D721Med (cell line): ENCODE measurements at regions not wholly inside any gene's neighbourhood (a gene's known extent, or its start where the extent isn't known, plus 50 kb on each side); places are given as distances from the start of the nearest gene placed in this dataset.

Experiments
- DNase-seq: peaks from one replicate; pipeline ENCODE4 v3.0.0; 2011; ENCODE audit warnings: low spot score; ENCODE audit not compliant: insufficient read length
- FAIRE-seq: peaks from 2 replicates; lab custom pipeline; 2011; peaks lifted over from hg19 to GRCh38; lab: Jason Lieb, UNC
- TF ChIP-seq, protein P1 (sequence below): IDR thresholded peaks from 2 replicates; pipeline ENCODE4 v1.5.1; 2012; ENCODE audit warnings: mild to moderate bottlenecking, control low read depth; ENCODE audit not compliant: insufficient read depth; ENCODE audit errors: missing control alignments

DNA sequence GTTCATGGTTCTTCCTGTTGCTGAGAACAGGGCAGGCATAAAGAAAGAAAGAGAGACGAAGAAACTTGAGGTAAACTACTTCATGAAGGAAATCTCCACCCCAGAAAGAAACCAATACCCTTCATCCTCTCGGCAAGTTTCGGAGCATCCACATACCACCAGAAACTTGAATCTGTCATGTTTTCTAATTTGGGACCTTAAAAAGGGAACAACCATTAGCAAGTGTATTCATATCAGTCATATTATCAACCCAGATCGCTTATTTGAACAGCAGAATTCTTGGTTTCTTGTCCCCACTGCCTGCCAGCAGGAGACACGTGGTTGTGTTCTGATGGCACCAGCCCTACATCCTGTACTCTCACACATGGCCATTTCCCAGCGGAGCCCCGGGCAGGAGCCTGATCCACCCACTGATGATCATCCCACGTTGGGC lies 53.2 kb upstream of the FZD7 start:
- FAIRE-seq, result no peak
- TF ChIP-seq, protein P1, sequence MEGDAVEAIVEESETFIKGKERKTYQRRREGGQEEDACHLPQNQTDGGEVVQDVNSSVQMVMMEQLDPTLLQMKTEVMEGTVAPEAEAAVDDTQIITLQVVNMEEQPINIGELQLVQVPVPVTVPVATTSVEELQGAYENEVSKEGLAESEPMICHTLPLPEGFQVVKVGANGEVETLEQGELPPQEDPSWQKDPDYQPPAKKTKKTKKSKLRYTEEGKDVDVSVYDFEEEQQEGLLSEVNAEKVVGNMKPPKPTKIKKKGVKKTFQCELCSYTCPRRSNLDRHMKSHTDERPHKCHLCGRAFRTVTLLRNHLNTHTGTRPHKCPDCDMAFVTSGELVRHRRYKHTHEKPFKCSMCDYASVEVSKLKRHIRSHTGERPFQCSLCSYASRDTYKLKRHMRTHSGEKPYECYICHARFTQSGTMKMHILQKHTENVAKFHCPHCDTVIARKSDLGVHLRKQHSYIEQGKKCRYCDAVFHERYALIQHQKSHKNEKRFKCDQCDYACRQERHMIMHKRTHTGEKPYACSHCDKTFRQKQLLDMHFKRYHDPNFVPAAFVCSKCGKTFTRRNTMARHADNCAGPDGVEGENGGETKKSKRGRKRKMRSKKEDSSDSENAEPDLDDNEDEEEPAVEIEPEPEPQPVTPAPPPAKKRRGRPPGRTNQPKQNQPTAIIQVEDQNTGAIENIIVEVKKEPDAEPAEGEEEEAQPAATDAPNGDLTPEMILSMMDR, result no peak
- no peak for DNase-seq

DNA sequence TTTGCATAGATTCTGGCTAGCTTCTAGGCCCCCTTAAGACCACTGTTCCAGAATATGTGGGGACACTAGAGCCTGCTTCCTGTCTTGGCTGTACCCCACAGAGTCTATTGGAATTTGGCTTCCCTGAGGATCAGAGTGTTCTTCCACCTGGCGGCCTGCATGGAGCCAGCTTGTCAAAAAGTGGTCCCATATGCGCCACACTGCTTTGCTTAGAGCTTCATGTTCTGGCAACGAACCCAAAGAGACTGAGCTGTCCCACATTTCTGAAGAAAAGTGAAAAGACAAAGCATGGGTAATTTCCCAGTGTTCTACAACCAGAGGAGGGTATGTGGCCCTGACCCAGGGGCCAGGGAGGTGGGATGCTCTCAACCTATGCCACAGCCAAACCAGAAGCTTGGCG lies 52.7 kb upstream of the FZD7 start:
- FAIRE-seq, result no peak
- TF ChIP-seq, protein P1, result no peak
- no peak for DNase-seq

DNA sequence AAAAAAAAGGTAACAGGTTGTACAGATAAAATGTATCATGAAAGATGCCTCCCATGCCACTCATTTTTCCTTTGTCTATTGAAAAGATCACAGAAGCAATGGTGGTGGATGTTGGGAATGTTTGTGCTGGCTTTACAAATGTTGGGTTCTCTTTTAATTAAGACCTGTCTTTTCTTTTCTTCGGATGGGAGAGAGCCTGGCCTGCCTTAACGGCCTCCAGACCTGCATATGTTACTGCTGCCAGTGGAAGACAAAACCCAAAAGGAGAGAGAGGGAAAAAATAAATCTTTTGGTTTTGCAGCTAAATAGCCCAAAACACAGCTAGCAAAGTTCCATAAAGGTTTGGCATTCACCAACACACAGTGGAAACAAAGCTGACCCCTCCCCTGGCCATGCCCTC lies 50.5 kb upstream of the FZD7 start:
- no peak for FAIRE-seq
- DNase-seq, result no peak

DNA sequence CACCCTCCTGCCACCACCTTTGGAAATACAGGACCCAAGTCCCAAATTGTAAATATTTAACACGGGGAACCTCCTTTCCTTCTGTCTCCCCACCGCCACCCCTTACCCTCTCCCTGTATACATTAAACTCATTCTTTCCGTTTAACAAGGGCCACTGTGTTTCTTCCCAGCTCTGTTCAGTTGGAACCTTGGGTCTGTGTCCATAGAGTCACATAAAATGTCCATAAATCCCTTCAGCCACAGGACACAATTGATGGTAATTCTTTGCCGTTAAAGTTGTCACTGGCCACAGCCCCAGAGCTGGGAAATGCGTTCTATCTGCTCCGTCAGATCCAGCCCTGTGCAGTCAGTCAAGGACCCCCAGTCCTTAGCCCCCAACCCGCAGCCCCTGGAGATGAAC lies 49.9 kb upstream of the FZD7 start:
- DNase-seq, result no peak
- FAIRE-seq, result no peak
- TF ChIP-seq, protein P1, result no peak

More for the DNA sequence above, 50.5 kb upstream of the FZD7 start:
- TF ChIP-seq, protein P1, result no peak
